HG02870 (cell line): ENCODE measurements at regions not wholly inside any gene's neighbourhood (a gene's known extent, or its start where the extent isn't known, plus 50 kb on each side); places are given as distances from the start of the nearest gene placed in this dataset.

ENCODE experiments used
- ATAC-seq: cut with Tn5 transposase; IDR thresholded peaks from one replicate; pipeline ENCODE4 v1.9.1; 2021; ENCODE audit warnings: mild to moderate bottlenecking, moderate library complexity; ENCODE audit not compliant: unreplicated experiment

DNA sequence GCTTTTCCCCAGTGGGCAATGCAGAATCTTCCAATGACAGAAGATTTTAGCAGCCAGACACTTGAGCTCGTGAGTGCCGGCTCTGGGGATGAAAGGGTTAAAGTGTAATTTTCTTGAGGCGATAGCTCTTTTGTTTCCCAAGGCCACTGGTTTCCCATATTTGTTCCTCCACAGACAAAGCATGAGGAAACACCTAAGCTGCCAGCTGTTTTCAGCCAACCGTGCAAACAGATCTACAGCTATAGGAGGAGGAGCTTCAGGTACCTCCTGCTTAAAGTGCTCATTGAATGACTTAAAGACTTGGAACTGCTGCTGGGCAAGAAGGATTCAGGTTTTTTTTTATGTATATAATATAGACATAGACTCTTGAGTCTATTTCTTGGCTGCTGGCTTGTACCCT, 1311.5 kb downstream of the TMEM121 start:
- no peak for ATAC-seq

DNA sequence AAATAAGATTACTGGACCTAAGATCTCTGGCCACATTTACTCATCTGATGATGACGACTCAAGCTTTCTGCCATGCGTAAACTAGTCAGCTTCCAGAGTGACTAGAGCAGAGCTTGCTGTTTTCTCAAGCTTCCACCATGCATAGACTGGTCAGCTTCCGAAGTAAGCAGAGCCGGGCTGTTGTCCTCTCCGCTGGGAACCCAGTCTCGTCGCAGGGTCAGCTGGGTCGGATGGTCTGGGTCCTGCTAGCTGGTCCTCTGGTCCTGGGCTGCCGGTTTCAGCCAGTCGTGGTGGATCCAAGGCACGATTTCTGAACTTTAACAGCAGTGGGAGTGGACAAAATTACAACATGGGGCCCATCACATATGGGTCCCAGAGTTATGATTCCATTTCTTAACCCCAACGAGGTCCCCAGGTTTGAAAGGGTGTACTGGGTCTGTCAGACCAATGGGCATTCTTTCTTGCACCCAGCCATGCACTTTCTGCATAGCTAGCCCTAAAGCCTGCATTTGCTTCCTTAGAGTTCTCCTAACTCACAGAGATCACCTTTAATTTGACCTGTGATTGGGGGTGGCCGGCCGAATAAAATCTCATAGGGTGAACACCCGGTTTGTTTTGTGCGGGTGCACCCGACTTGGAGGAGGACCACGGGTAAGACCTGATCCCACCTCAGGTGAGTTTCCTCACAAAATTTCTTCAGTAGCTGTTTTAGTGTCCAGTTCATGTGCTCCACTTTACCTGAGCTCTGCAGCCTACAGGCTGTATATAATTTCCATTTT, 1312.8 kb downstream of the TMEM121 start:
- no peak for ATAC-seq

DNA sequence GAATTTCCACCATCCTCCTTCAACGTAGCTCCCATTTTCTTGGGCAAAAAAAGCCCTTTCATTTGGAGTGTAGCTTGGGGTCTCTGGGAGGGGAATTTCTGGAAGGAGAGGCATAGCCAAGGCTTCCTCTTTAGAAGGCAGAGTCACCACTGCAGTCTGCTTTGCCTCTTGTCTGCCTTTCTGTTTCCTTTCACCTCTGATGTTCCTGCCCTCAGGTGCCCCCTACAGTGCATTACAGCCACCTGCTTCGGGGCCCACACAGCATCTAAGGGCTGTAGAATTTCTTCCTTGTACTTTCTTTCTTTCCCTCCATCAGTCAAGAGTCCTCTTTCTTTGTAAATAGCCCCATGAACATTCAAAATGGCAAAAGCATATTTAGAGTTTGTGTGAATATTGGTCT, 1313.9 kb downstream of the TMEM121 start:
- no peak for ATAC-seq

DNA sequence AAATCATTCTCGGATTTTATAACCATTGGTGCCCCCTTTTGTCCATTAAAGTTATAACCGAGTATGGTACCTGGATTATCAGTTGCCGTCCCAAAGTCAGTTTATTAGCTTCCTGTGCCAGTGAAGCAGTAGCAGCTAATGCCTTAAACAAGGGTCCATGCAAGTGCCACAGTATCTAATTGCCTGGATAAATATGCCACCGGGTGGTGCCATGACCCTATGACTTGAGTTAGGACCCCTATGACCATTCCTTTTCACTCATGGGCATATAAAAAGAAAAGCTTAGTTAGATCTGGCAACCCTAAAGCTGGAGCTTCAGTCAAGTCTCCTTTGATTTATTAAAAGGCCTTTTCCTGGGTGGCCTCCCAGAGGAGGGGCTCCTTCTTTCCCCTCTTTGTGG, 1314.6 kb downstream of the TMEM121 start:
- ATAC-seq: no peak

DNA sequence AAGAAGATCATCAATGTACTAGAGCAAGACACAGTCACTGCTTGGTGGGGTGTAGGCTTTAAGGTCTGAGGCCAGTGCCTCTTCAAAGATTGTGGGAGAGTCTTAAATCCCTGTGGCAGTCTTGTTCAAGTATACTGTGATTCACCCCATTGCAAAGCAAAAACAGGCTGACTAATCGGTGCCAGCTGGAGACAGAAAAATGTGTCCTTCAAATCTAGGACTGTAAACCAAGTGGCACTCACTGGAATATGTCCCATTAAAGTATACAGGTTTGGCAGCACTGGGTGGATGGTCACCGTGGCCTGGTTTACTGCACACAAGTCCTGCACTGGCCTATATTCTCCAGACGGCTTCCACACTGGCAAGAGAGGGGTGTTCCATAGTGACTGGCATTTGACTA, 1315.3 kb downstream of the TMEM121 start:
- no peak for ATAC-seq

DNA sequence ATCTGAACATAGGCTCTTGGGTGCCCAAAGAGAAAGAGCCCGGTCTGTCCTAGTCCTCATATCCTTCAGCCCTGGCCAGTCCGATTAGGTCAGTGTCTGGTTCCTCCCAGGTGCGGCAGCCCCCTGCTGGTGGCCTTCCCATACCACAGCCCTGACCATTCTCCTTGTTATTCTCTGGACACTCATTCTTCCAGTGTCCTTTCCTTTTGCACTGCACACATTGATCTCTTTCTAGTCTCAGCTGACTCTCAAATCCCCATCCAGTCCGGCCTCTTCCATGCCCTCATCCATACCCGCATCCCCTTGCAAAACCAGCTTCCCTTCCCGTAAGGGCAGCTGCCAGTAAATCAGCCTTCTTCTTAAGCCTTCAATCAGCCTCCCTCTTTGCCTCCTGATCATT, 1316.3 kb downstream of the TMEM121 start:
- ATAC-seq: no peak

DNA sequence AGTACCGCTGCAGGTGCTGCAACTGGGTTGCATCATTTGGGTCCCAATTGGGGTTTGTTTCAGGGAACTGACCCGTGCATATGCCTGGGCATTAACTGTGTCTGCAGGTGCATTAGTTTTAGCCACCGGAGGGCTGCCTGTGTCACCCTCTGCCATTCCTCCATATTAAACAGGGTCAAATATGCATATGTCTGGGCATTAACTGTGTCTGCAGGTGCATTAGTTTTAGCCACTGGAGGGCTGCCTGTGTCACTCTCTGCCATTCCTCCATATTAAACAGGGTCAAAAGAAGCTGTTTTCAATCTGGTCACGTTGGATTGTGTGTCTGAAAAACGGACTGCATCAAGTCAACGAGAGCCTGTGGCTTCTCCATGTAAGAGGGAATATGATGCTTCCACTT, 1317.0 kb downstream of the TMEM121 start:
- ATAC-seq: no peak

DNA sequence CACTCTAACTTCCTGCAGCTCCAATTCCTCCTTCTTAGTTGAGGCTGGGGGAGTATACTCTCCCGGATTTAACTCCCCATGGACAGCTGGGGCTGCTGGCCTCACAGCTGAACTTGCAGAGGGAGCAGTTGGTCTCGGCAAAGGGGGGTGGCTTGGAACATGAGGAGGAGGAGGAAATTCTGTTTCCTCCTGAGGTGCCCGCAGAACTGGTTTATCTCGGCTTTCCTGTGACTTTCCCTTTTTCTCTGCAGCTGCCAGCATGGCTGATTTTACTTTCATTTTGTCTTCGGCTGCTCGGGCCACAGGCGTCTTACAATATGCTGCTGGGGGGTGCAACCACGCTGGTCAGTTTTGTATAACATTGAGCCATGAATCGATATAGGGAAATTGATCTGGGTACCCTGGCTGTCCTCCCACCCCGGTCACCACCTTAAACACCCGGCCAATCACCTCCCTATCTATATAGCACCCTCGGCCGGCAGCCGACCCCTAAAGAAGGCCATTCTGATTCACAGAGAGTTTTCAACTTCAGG, 1317.6 kb downstream of the TMEM121 start:
- ATAC-seq: no peak

DNA sequence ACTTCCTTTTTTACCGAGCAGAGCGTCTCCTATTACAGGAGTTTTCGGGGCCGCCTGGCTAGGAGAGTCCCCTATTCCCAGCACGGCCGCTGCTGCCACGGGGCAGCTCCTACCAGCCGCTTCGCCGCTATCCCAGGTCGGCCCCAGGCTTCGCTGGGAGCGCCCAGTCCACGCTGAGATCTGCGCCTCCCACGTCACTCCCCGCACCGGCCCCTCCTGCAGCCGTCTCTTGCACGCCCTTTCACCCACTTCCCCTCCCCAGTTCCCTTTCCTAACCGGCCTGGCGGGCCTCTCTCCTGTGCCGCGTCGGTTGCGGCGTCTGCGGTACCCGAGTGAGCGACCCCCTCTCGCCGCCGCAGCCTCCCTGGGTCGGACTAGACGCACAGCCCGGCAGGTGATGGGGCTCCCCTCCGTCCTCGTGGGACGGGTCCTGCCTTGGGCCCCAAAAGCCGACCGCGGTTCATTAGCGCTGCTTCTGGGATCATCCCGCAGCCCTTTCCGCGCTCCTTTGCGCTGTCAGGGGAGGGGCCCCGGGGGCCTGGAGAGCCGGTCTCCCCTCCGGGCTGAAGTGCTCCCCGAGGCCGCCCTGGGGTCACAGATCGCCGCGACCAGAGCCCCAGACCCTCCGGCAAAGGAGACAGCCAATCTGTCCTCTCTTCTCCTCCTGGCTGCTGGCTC, 1318.4 kb downstream of the TMEM121 start:
- ATAC-seq: no peak

DNA sequence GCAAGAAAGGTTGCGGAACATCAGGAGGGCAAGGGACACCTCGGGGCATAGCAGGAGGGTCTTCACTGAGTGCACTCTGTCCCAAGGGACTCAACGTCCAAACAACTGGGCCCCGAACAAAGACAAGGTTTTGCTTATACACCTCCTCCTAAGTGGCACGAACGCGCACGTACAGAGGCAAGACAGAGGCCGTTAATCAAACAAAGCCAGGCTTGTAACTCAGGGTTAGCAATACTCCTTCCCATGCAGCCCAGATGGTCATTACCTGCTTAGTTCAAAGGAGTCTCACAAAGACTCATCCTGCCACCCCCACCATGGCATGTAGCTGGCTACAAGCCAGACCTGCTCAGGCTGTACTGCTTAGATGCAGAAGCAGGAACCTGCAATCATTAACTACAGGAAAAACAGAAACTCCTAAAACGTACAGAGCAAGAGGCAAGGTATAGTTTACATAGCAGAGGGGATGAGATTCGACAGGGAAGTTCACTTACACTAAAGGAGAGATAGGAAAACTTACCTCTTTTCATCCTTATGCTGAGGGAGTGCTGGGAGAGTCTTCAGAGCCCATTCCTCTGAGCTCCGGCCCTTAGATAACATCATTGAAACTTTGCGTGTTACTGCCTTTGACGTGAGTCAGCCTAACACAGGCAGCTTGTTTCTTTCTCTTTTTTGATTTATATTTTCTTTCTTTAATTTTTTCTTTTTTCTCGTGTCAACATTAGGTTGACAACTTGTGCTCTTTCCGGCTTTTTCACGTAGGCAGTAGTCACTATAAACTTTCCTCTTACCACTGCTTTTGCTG, 1319.1 kb downstream of the TMEM121 start:
- ATAC-seq: no peak

DNA sequence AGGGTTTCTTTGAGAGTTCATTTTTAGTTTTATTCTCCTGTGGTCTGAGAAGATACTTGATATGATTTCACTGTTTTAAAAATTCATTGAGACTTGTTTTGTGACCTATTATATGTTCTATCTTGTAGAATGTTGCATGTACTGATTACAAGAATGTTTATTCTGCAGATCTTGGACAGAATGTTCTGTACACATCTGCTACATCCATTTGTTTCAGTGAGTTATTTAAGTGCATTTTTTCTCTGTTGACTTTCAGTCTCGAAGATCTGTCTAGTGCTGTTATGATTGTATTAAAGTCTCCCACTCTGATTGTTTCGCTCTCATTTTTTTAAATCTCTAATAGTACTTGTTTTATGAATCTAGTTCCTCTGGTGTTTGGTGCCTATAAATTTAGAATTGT, 1319.8 kb downstream of the TMEM121 start:
- no peak for ATAC-seq

DNA sequence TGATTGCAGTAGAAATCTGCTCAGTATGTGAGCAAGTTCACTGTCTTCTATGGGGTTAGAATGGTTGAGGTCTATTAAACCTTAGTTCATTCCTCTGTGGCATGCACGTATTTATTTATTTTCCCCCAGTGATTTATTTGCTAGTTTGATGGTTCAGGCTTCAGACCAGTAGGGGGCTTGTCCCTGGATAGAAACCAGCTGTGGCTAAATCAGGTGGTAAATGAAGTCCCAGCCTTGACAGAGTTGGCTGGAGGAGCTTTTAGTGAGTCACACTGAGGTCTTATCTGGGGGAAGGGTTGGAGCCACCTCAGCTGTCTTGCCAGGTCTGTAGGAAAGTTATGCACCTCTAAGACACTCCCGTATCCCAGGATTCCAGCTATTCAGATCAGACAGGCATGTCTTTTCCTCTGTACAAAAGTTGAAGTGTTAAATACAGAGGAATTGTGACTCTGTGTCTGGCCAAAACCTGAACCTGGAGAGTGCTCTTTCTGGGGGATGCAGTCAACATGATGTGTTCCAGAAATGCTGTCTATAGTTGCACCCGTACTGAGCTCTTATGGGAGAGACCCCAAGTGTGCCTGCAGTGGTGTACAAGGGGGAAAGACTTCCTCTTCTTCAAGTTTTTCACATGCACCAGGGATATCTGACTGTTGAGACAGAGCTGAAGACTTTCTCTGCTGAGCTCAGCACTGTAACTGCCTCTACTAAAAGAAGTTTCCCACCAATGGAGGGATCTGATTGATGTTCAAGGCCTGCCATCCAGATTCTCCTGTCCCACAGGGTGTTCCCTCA, 1322.1 kb downstream of the TMEM121 start:
- ATAC-seq: no peak

DNA sequence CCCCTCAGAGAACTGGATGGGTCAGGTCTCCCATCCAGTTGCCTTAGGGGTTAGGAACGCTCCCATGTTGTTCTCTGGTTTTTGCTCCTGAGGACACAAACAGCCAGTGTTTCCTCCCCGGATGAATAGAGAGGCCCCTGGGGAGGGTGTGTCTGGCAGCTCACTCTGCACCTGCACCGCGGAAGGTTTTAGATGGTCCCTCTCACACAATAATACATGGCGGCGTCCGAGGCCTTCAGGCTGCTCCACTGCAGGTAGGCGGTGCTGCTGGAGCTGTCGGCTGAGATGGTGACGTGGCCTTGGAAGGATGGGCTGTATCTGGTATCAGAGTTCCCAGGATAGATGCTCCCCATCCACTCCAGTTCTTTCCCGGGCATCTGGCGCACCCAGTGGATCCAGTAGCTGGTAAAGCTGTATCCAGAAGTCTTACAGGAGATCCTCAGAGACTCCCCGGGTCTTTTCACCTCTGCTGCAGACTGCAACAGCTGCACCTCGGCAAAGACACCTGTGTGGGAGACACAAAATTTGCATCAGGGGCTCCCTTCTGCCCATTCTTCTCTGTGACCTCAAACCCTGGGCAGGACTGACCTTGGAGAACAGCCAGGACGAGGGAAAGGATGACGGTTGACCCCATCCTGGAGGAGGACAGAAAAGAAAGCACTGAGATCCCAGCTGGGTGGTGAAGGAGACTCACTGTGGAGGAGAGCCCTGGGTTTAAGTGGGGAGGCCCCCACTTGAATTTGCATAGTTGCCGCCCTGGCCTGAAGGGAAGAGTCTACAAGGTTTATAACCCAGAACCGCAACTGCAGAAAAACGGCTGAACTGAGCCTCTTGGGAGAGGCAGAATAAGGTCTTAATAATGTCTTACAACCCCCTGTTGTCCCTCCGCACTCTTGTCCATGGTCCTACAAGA, 1324.8 kb downstream of the TMEM121 start:
- ATAC-seq: peak; percentile 54

DNA sequence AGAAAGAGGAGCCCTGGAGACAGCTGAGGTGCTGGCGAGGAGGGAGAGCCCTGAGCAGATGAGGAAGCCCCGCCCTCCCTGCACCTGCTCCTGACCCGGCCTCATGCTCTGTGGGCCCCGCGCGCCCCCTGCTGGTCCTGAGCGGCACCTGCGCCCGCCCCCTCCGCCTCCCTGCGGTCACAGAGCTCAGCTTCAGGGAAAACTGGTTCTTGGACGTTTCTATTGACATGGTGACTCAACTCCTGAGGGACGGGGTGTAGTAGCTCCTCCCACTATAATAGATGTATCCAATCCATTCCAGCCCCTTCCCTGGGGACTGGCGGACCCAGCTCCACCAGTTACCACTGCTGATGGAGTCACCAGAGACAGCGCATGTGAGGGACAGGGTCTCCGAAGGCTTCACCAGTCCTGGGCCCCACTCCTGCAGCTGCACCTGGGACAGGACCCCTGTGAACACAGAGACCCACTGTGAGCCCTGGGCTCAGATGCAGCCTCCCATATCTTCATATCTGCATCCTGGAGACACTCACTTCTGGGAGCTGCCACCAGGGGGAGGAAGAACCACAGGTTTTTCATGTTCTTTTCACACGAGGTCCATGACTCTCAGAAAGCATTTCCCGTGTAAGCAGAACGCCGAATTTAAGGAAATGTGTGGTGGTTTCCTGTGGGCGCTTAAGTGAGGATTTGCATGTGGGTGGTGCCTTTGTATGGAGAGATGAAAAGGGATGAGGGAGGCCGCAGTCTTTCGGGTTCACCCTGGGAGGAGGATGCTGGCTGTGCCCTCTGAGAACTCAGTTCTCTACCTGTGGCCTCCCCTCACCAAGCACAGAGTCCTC, 1346.4 kb downstream of the TMEM121 start:
- ATAC-seq: peak; percentile 45

DNA sequence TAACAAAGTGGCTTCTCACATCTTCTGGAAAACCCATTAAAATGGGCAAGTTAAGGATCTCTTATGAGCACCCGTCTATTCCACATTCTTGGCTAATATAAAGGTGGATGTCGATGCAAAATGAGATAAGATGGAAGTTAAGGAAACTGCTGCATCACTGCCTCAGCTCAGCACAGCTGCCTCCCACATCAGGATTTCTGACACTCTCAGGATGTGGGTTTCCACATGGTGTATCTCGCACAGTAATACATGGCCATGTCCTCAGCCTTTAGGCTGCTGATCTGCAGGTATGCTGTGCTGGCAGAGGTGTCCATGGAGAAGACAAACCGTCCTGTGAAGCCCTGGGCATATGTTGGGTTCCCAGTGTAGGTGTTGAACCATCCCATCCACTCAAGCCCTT, 1348.0 kb downstream of the TMEM121 start:
- no peak for ATAC-seq

DNA sequence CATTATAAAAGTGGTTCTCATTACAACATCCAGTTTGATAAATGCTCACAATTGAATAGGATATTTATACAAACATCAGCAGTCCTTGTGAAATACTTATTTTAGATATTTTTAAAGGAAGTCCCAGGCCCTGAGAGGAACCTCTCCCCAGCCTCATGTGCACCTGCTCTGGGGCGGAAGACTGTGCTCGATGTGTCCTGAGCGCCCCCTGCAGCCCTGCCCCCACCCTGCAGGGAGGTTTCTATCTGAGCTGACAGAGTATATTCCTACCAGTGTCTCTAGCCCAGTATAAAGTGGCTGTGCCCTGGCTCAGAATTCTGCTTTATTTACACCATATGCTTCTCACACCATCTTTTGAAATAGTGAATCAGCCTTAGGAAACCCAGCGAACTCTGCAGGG, 1349.1 kb downstream of the TMEM121 start:
- no peak for ATAC-seq

DNA sequence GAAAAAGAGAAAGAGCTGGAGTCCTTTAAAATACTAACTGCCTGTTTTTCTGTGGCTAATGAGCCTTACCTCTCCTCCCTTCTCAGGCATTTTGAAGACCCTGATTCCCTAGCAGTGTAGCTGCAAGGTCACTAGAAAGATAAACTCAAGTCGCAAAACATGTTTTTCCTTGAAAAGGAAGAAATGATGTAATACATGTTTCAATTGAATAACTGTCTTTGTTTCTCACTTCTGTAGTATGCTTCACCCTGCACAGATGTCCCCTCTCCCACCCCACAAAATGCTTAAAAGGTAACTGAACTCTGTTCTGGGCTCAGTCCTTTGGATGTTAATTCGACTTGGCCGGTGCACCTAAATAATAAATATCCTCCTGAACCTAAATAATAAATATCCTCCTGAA, 1350.3 kb downstream of the TMEM121 start:
- ATAC-seq: no peak

DNA sequence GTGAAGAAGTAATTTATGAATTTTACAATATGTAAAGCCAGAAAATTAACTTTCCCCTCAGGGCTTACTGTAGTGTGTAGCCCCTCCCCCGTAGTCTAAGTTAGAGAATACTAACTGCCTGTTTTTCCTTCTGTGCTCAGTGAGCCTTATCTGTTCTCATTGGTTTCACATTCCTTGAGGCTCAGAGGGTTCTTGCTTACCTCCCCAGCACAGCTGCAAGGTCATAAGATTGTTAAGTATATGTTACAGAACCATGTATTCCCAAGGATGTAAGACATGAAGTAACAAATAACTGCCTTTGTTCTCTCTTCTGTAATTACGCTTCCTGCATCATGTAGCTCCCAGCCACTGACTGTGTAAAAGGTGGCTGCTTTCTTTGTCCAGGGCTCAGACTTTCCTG, 1351.1 kb downstream of the TMEM121 start:
- no peak for ATAC-seq

DNA sequence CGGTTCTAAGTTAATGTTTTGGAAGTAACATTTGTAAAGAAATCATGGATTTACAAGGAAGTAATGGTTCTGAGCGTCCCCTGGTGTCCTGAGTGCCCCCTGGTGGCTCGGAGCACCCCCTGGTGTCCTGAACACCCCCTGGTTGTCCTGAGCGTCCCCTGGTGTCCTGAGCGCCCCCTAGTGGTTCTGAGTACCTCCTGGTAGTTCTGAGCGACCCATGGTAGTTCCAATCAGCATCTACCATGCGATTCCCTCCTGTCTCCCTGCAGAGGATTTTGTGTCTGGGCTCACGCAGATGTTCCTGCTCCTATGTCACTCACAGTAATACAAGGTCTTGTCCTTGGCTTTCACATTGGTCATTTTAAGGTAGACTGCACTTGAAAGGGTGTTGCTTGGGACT, 1352.9 kb downstream of the TMEM121 start:
- peak; percentile 62 for ATAC-seq
